H1 (cell line): ENCODE measurements at regions not wholly inside any gene's neighbourhood (a gene's known extent, or its start where the extent isn't known, plus 50 kb on each side); places are given as distances from the start of the nearest gene placed in this dataset.

Experiments
- CTCF ChIA-PET: fragments of 300-600 bp; sonication (Branson Sonifier 250); formaldehyde crosslinking; loops from one replicate; lab custom pipeline; 2021; ENCODE audit not compliant: partially characterized antibody; lab: Charles Lee
- POLR2A ChIA-PET: fragments of 300-600 bp; sonication (Branson Sonifier 250); formaldehyde crosslinking; loops from one replicate; lab custom pipeline; 2021; ENCODE audit warnings: inconsistent platforms; ENCODE audit not compliant: partially characterized antibody; lab: Charles Lee
- DNase-seq, 2 experiments: peaks; one replicate each; pipeline versions ENCODE4 v3.0.0 to v3.0.0-alpha.2; 2010 to 2022; ENCODE audit warnings: low spot score in 2 of 2, low read depth in 1 of 2, mixed read lengths in 1 of 2
- FAIRE-seq: peaks from 2 replicates; lab custom pipeline; 2011; peaks lifted over from hg19 to GRCh38; lab: Jason Lieb, UNC
- H2AFZ ChIP-seq: 2 replicates; pipeline ENCODE4 v1.8.1; 2012; ENCODE audit warnings: low read length, inconsistent platforms
- H2AK5ac ChIP-seq: 2 replicates; pipeline ENCODE4 v1.6.1; 2013; ENCODE audit warnings: low read depth, low read length
- H2BK120ac ChIP-seq: replicated peaks from 2 replicates; pipeline ENCODE3; 2013; ENCODE audit warnings: low read depth, low read length, inconsistent platforms
- H2BK12ac ChIP-seq: 2 replicates; pipeline ENCODE4 v1.6.1; 2013; ENCODE audit warnings: low read depth, low read length
- H2BK15ac ChIP-seq: 2 replicates; pipeline ENCODE4 v1.6.1; 2013; ENCODE audit warnings: low read length
- H2BK20ac ChIP-seq: 2 replicates; pipeline ENCODE4 v1.6.1; 2013; ENCODE audit warnings: low read length
- H2BK5ac ChIP-seq: 2 replicates; pipeline ENCODE4 v1.6.1; 2013; ENCODE audit warnings: low read depth, low read length
- H3K14ac ChIP-seq: 2 replicates; pipeline ENCODE4 v1.6.1; 2013; ENCODE audit warnings: inconsistent platforms; ENCODE audit not compliant: insufficient read length
- H3K18ac ChIP-seq: 2 replicates; pipeline ENCODE4 v1.6.1; 2013; ENCODE audit warnings: low read length; ENCODE audit errors: extremely low read depth
- H3K23ac ChIP-seq: 2 replicates; pipeline ENCODE4 v1.6.1; 2013; ENCODE audit warnings: inconsistent platforms; ENCODE audit not compliant: insufficient read length
- H3K23me2 ChIP-seq: 2 replicates; pipeline ENCODE4 v1.6.1; 2013; ENCODE audit warnings: low read depth, low read length
- H3K27ac ChIP-seq: 2 replicates; pipeline ENCODE4 v1.6.1; 2011; ENCODE audit warnings: low read depth, low read length, inconsistent platforms
- H3K27me3 ChIP-seq, 4 experiments: replicated peaks in 1 of 4; 1 replicate in 1 of 4; 2 replicates in 3 of 4; pipeline versions ENCODE4 v1.6.1 to v1.8.1; 2011 to 2013; ENCODE audit warnings: low read length in 3 of 4, mild to moderate bottlenecking in 3 of 4, inconsistent platforms in 2 of 4, mixed read lengths in 2 of 4, moderate library complexity in 1 of 4; ENCODE audit not compliant: control insufficient read depth in 3 of 4, insufficient read depth in 3 of 4; ENCODE audit errors: extremely low read depth in 1 of 4
- H3K36me3 ChIP-seq, 4 experiments: 2 replicates each; pipeline versions ENCODE4 v1.6.1 to v1.8.1; 2011 to 2013; ENCODE audit warnings: mild to moderate bottlenecking in 4 of 4, low read length in 3 of 4, moderate library complexity in 2 of 4, control low read depth in 1 of 4, inconsistent platforms in 1 of 4; ENCODE audit not compliant: insufficient read depth in 4 of 4, control insufficient read depth in 2 of 4
- H3K4ac ChIP-seq: replicated peaks from 2 replicates; pipeline ENCODE3; 2013; ENCODE audit warnings: low read length, low read depth, mixed read lengths, inconsistent platforms; ENCODE audit not compliant: insufficient read length
- H3K4me1 ChIP-seq, 4 experiments: replicated peaks in 1 of 4; 1 replicate in 1 of 4; 2 replicates in 3 of 4; pipeline versions ENCODE4 v1.6.1 to v1.8.1; 2011 to 2013; ENCODE audit warnings: low read length in 3 of 4, inconsistent platforms in 2 of 4, mixed read lengths in 1 of 4; ENCODE audit not compliant: insufficient read depth in 4 of 4, control insufficient read depth in 3 of 4
- H3K4me2 ChIP-seq, 2 experiments: 2 replicates each; pipeline versions ENCODE4 v1.6.1 to v1.8.1; 2011 to 2013; ENCODE audit warnings: low read depth in 2 of 2, low read length in 2 of 2, control low read depth in 1 of 2, inconsistent platforms in 1 of 2, mild to moderate bottlenecking in 1 of 2; ENCODE audit not compliant: insufficient read depth in 1 of 2
- H3K4me3 ChIP-seq, 4 experiments: fragments of 200-600, 300-600 bp in 1 of 4; sonication (generic), shearing (Covaris generic), sonication (Bioruptor Twin) in 1 of 4; 2 replicates each; pipeline versions ENCODE4 v1.5.1 to v1.8.1; 2011 to 2016; ENCODE audit warnings: low read length in 4 of 4, low read depth in 3 of 4, control low read depth in 2 of 4, inconsistent platforms in 2 of 4, mild to moderate bottlenecking in 2 of 4, mixed read lengths in 1 of 4, moderate library complexity in 1 of 4; ENCODE audit not compliant: insufficient read depth in 2 of 4; ENCODE audit errors: extremely low read depth in 1 of 4
- H3K56ac ChIP-seq: replicated peaks from 2 replicates; pipeline ENCODE3; 2013; ENCODE audit warnings: low read depth, mild to moderate bottlenecking, mixed read lengths, low read length, inconsistent platforms; ENCODE audit not compliant: insufficient read length
- H3K79me1 ChIP-seq: 2 replicates; pipeline ENCODE4 v1.6.1; 2013; ENCODE audit warnings: low read depth, low read length, control low read depth
- H3K79me2 ChIP-seq, 2 experiments: 2 replicates each; pipeline versions ENCODE4 v1.6.1 to v1.8.1; 2012 to 2013; ENCODE audit warnings: low read length in 2 of 2, mild to moderate bottlenecking in 2 of 2, inconsistent platforms in 1 of 2; ENCODE audit not compliant: insufficient read depth in 2 of 2, control insufficient read depth in 1 of 2
- H3K9ac ChIP-seq, 4 experiments: replicated peaks in 1 of 4; 1 replicate in 1 of 4; 2 replicates in 3 of 4; pipeline versions ENCODE4 v1.6.1 to v1.8.1; 2011 to 2013; ENCODE audit warnings: low read depth in 3 of 4, low read length in 3 of 4, control low read depth in 2 of 4, mild to moderate bottlenecking in 2 of 4, moderate library complexity in 2 of 4, inconsistent platforms in 1 of 4; ENCODE audit errors: extremely low read depth in 1 of 4
- H3K9me3 ChIP-seq, 2 experiments: 2 replicates each; pipeline versions ENCODE4 v1.6.1 to v1.8.1; 2012 to 2013; ENCODE audit warnings: mild to moderate bottlenecking in 2 of 2, moderate library complexity in 2 of 2, control low read depth in 1 of 2, inconsistent platforms in 1 of 2, low read depth in 1 of 2, low read length in 1 of 2, mixed read lengths in 1 of 2; ENCODE audit not compliant: insufficient read depth in 2 of 2
- H4K20me1 ChIP-seq, 2 experiments: replicated peaks in 1 of 2; 2 replicates each; pipeline versions ENCODE3 to v1.8.1; 2011 to 2013; ENCODE audit warnings: inconsistent platforms in 2 of 2, low read length in 2 of 2, mild to moderate bottlenecking in 1 of 2; ENCODE audit not compliant: insufficient read depth in 2 of 2, control insufficient read depth in 1 of 2
- H4K5ac ChIP-seq: 2 replicates; pipeline ENCODE4 v1.6.1; 2013; ENCODE audit warnings: low read length, low read depth, mixed read lengths, inconsistent platforms; ENCODE audit not compliant: insufficient read length
- H4K8ac ChIP-seq: 2 replicates; pipeline ENCODE4 v1.8.0; 2013; ENCODE audit warnings: mild to moderate bottlenecking, moderate library complexity, low read length, inconsistent platforms; ENCODE audit not compliant: insufficient read depth; ENCODE audit errors: extremely low read depth
- H4K91ac ChIP-seq: replicated peaks from 2 replicates; pipeline ENCODE3; 2013; ENCODE audit warnings: low read length, mixed read lengths, inconsistent platforms; ENCODE audit not compliant: insufficient read length
- CREB1 ChIP-seq: IDR thresholded peaks from 2 replicates; pipeline ENCODE4 v1.6.1; 2012; ENCODE audit warnings: inconsistent platforms
- GABPA ChIP-seq: IDR thresholded peaks from 2 replicates; pipeline ENCODE4 v1.6.1; 2011; ENCODE audit warnings: mild to moderate bottlenecking, low read length, moderate library complexity, borderline replicate concordance; ENCODE audit not compliant: insufficient read depth
- KDM4A ChIP-seq: IDR thresholded peaks from one replicate; pipeline ENCODE4 v1.7.1; 2012; ENCODE audit warnings: low read depth, mild to moderate bottlenecking, moderate library complexity, low read length, inconsistent platforms; ENCODE audit not compliant: severe bottlenecking
- KDM5A ChIP-seq: fragments of 200-600 bp; IDR thresholded peaks from 2 replicates; pipeline ENCODE4 v1.7.1; 2012; ENCODE audit warnings: mild to moderate bottlenecking, low read length, inconsistent platforms, mixed read lengths
- RNF2 ChIP-seq: fragments of 200-900, 300-1000 bp; sonication (generic); IDR thresholded peaks from 2 replicates; pipeline ENCODE4 v1.7.1; 2016; ENCODE audit warnings: borderline replicate concordance, low read depth, mild to moderate bottlenecking, antibody characterized with exemption, low read length; ENCODE audit not compliant: poor library complexity, severe bottlenecking; ENCODE audit errors: missing control alignments
- SIRT6 ChIP-seq: IDR thresholded peaks from one replicate; pipeline ENCODE4 v1.7.1; 2012; ENCODE audit warnings: low read length, inconsistent platforms
- TAF1 ChIP-seq: IDR thresholded peaks from 2 replicates; pipeline ENCODE4 v1.6.1; 2011; ENCODE audit warnings: mild to moderate bottlenecking, low read depth, low read length
- TF ChIP-seq, protein P1 (sequence below): IDR thresholded peaks from 2 replicates; pipeline ENCODE4 v1.6.1; 2011; ENCODE audit warnings: low read length, improper control_type of control experiment

- Histone ChIP-seq H3K79me1 (no peaks in the 10 kb centered on the region), H4K20me1 (no peaks in the 10 kb centered on the region), H3K14ac (no peak overlapping the region), H3K23ac (no peak overlapping the region), H3K9me3 (no peaks in the 10 kb centered on the region), H3K4me3 (no peak overlapping the region), H3K27ac (no peak overlapping the region), H3K36me3 (no peaks in the 10 kb centered on the region), H2BK12ac (no peak overlapping the region), H4K91ac (no peak overlapping the region), H4K5ac (no peak overlapping the region), H3K4me2 (no peak overlapping the region), H3K4ac (no peak overlapping the region), H3K23me2 (no peaks in the 10 kb centered on the region), H3K79me2 (no peaks in the 10 kb centered on the region), H3K4me1 (peaks cover 0 to 4% (median under 1%) of the 10 kb centered on the region in 4 experiments; a peak in 2 of 7 replicates), H3K27me3 (no peaks in the 10 kb centered on the region), H4K8ac (no peak overlapping the region), H3K56ac (no peak overlapping the region), H2BK5ac (no peak overlapping the region), H3K18ac (no peak overlapping the region), H2BK120ac (no peak overlapping the region), H3K9ac (no peak overlapping the region), H2BK20ac (no peak overlapping the region), H2AK5ac (no peak overlapping the region), H2BK15ac (no peak overlapping the region), H2AFZ (no peak overlapping the region)
- FAIRE-seq (no peak), DNase-seq (no peak)
- POLR2A ChIA-PET, result no interaction called here
- CTCF ChIA-PET, result no interaction called here
- no peak for TF ChIP-seq RNF2
- no peak for TF ChIP-seq CREB1
- TF ChIP-seq, protein P1, sequence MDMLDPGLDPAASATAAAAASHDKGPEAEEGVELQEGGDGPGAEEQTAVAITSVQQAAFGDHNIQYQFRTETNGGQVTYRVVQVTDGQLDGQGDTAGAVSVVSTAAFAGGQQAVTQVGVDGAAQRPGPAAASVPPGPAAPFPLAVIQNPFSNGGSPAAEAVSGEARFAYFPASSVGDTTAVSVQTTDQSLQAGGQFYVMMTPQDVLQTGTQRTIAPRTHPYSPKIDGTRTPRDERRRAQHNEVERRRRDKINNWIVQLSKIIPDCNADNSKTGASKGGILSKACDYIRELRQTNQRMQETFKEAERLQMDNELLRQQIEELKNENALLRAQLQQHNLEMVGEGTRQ, result no peak
- TF ChIP-seq KDM4A, result no peak
- TF ChIP-seq SIRT6, result no peak
- no peak for TF ChIP-seq KDM5A
- no peak for TF ChIP-seq TAF1
- TF ChIP-seq GABPA, result no peak
Measured at GRCh38 chr14:43475757-43476156, 1031.3 kb downstream of the FSCB start.
